GM12875 (cell line): ENCODE measurements at regions not wholly inside any gene's neighbourhood (a gene's known extent, or its start where the extent isn't known, plus 50 kb on each side); places are given as distances from the start of the nearest gene placed in this dataset.

ENCODE experiments used
- H3K4me3 ChIP-seq: one replicate; pipeline ENCODE4 v1.5.1; 2011; ENCODE audit warnings: low read depth, low read length, control low read depth
- TF ChIP-seq, protein P1 (sequence below): IDR thresholded peaks from 2 replicates; pipeline ENCODE4 v1.5.1; 2011; ENCODE audit warnings: low read depth, mild to moderate bottlenecking, control low read depth, inconsistent platforms, low read length, moderate library complexity, borderline replicate concordance; ENCODE audit not compliant: insufficient read depth

DNA sequence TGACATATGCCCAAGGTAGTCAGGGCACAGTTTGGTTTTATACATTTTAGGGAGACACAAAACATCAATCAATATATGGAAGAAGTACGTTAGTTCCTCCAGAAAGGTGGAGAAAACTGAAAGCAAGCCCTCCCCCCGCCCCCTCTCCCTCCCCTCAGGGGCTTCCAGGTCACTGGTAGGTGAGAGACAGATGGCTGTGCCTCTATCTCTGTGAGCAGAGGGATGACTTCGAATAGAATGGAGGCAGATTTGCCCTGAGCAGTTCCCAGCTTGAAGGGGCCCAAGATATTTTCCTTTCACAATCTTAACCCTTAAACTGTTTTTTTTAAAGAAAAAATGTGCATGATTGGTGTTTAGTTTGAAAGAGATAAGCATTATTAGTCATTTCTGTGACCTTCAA is 114.0 kb downstream of the PCDH10 start:
- H3K4me3 ChIP-seq: no peak overlapping the region
- TF ChIP-seq, protein P1, sequence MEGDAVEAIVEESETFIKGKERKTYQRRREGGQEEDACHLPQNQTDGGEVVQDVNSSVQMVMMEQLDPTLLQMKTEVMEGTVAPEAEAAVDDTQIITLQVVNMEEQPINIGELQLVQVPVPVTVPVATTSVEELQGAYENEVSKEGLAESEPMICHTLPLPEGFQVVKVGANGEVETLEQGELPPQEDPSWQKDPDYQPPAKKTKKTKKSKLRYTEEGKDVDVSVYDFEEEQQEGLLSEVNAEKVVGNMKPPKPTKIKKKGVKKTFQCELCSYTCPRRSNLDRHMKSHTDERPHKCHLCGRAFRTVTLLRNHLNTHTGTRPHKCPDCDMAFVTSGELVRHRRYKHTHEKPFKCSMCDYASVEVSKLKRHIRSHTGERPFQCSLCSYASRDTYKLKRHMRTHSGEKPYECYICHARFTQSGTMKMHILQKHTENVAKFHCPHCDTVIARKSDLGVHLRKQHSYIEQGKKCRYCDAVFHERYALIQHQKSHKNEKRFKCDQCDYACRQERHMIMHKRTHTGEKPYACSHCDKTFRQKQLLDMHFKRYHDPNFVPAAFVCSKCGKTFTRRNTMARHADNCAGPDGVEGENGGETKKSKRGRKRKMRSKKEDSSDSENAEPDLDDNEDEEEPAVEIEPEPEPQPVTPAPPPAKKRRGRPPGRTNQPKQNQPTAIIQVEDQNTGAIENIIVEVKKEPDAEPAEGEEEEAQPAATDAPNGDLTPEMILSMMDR: no peak

- H3K4me3 ChIP-seq: no peak overlapping the region
- TF ChIP-seq, protein P1: no peak
Observed at GRCh38 chr4:133247861-133248260, 98.8 kb downstream of the PCDH10 start.

DNA sequence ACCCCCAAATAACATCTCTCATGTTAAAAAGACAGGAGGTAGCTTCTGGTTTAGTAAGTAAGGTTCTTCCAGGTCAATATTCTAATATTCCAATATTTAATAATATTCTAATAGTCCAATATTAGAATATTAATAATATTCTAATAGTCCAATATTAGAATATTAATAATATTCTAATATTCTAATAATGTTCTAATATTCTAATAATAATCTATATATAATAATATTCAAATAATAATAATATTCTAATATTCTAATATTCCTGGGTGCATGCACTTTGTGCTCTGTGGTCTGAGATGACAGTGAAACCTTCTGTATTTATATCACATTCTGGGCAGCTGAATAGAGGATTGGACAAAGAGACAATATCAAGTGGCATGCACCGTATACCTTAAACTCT is 96.1 kb downstream of the PCDH10 start:
- TF ChIP-seq, protein P1: no peak

More for the DNA sequence above, 96.1 kb downstream of the PCDH10 start:
- H3K4me3 ChIP-seq: no peak overlapping the region
